Common myeloid progenitor, CD34-positive (primary cell): ENCODE measurements at regions not wholly inside any gene's neighbourhood (a gene's known extent, or its start where the extent isn't known, plus 50 kb on each side); places are given as distances from the start of the nearest gene placed in this dataset.

Experiments used
- CTCF ChIA-PET: fragments of 350-600 bp; sonication (Branson Sonifier 250); formaldehyde crosslinking; loops from one replicate; lab custom pipeline; 2021; ENCODE audit warnings: antibody characterized with exemption; lab: Charles Lee
- POLR2A ChIA-PET: fragments of 350-600 bp; sonication (Branson Sonifier 250); formaldehyde crosslinking; loops from one replicate; lab custom pipeline; 2021; ENCODE audit warnings: antibody characterized with exemption; lab: Charles Lee
- DNase-seq, 3 donors: peaks; one replicate each; pipeline versions ENCODE4 v3.0.0 to v3.0.0-alpha.2; 2013
- H3K27ac ChIP-seq, 2 experiments: 1 replicate in 1 of 2; 2 replicates in 1 of 2; pipeline ENCODE4 v1.7.0; 2013; ENCODE audit warnings: inconsistent platforms in 2 of 2, low read length in 2 of 2, mild to moderate bottlenecking in 2 of 2, low read depth in 1 of 2, moderate library complexity in 1 of 2; ENCODE audit not compliant: severe bottlenecking in 2 of 2, insufficient read depth in 1 of 2, poor library complexity in 1 of 2
- H3K27me3 ChIP-seq, 5 experiments: replicated peaks in 2 of 5; 1 replicate in 3 of 5; 2 replicates in 2 of 5; pipeline versions ENCODE4 v1.6.1 to v1.7.0; 2013; ENCODE audit warnings: low read length in 4 of 5, mild to moderate bottlenecking in 2 of 5, moderate library complexity in 2 of 5, inconsistent platforms in 1 of 5; ENCODE audit not compliant: insufficient read depth in 5 of 5, control insufficient read depth in 4 of 5
- H3K36me3 ChIP-seq, 4 experiments: 1 replicate in 2 of 4; 2 replicates in 2 of 4; pipeline versions ENCODE4 v1.6.1 to v1.7.0; 2013; ENCODE audit warnings: low read length in 3 of 4, control low read depth in 1 of 4, mild to moderate bottlenecking in 1 of 4; ENCODE audit not compliant: control insufficient read depth in 4 of 4, insufficient read depth in 4 of 4
- H3K4me1 ChIP-seq, 4 experiments: 1 replicate in 3 of 4; 2 replicates in 1 of 4; pipeline versions ENCODE4 v1.6.1 to v1.7.1; 2013; ENCODE audit warnings: low read length in 3 of 4, mild to moderate bottlenecking in 3 of 4, control low read depth in 1 of 4, inconsistent platforms in 1 of 4, moderate library complexity in 1 of 4; ENCODE audit not compliant: control insufficient read depth in 4 of 4, insufficient read depth in 4 of 4; ENCODE audit errors: control extremely low read depth in 1 of 4
- H3K4me3 ChIP-seq, 7 experiments: 1 replicate in 4 of 7; 2 replicates in 3 of 7; pipeline versions ENCODE4 v1.5.1 to v1.7.0; 2013; ENCODE audit warnings: mild to moderate bottlenecking in 7 of 7, low read length in 6 of 7, moderate library complexity in 6 of 7, inconsistent platforms in 2 of 7, low read depth in 2 of 7, control low read depth in 1 of 7; ENCODE audit not compliant: insufficient read depth in 4 of 7, control insufficient read depth in 1 of 7; ENCODE audit errors: extremely low read depth in 1 of 7
- H3K9me3 ChIP-seq, 5 experiments: 1 replicate in 4 of 5; 2 replicates in 1 of 5; pipeline versions ENCODE4 v1.6.1 to v1.7.1; 2013; ENCODE audit warnings: low read length in 4 of 5, mild to moderate bottlenecking in 2 of 5, inconsistent platforms in 1 of 5, low read depth in 1 of 5, moderate library complexity in 1 of 5; ENCODE audit not compliant: control insufficient read depth in 4 of 5, insufficient read depth in 2 of 5; ENCODE audit errors: control extremely low read depth in 1 of 5
- WGBS: methylation state at CpG from one replicate; pipeline ENCODE4 v1.1.5; 2013; ENCODE audit not compliant: insufficient coverage; 5-methylcytosine and 5-hydroxymethylcytosine counted together

DNA sequence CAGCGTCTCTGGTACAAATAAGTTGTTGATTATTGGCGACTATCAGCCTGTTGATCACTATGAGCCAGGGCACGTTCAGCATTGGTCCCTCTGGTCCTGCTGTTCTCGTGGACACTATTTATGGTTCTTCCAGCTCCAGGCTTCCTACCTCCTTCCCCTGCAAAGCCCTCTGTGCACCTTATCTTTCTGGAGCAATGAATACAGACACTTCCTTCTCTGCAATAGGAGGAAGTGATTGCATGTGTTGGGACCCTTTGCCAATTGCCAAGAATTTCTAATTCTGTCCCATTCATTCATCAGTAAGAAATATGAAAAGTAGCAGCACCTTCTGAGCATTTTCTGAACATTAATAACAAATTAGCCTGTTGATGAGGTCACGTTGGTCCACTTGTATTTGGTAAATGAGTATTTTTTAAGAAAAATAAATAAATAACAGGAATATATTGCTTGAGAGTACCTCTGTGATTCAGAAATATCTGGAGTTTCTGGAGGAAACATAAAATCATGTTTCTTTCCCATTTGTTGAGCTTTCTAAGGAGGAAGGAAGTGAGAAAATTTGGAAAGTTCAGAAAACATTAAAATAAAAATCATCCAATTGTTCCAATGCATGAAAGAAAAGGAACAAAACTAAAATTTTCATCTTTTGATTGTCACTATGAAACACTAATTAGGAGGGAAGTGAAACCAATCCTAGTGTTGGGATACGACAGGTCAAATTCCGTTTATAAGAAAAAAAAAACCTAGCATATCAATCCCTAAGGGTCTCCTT, 259.1 kb upstream of the KLF6 start:
- no peak overlapping the region for H3K27ac ChIP-seq
- peak; percentile 52 to 81 (median 62) for DNase-seq

GRCh38 chr10:4041635-4042034, 256.6 kb upstream of the KLF6 start:
- H3K4me1 ChIP-seq = peaks cover 9 to 24% (median 14%) of the 10 kb centered on the region in 4 experiments
- DNase-seq = no peak
- H3K9me3 ChIP-seq = peaks cover 0 to 17% (median 7%) of the 10 kb centered on the region in 5 experiments
- 96% methylated on average over 4 of the region's 5 CpGs for WGBS
- no peaks in the 10 kb centered on the region for H3K27me3 ChIP-seq
- POLR2A ChIA-PET = interaction anchor here (0.8 kb wide), 1 partner anchor 257 kb away, joined by 5 read pairs; the partner anchor contains the start of gene KLF6
- CTCF ChIA-PET = no interaction called here
- no peak overlapping the region for H3K4me3 ChIP-seq
- H3K36me3 ChIP-seq = no peaks in the 10 kb centered on the region
- H3K27ac ChIP-seq = no peak overlapping the region

More for the DNA sequence above, 259.1 kb upstream of the KLF6 start:
- H3K4me1 ChIP-seq = peaks cover 9 to 24% (median 14%) of the 10 kb centered on the region in 4 experiments
- no peaks in the 10 kb centered on the region for H3K36me3 ChIP-seq
- H3K9me3 ChIP-seq = peaks cover 0 to 17% (median 7%) of the 10 kb centered on the region in 5 experiments
- no peaks in the 10 kb centered on the region for H3K27me3 ChIP-seq
- 4% methylated on average over 4 of the region's 7 CpGs for WGBS
- ChIA-PET CTCF (interaction anchor here (1.8 kb wide), 1 partner anchor 613 kb away, joined by 4 read pairs; no protein-coding TSS in a partner anchor), POLR2A (interaction anchor here (1.1 kb wide), 1 partner anchor 39 kb away, joined by 4 read pairs; no protein-coding TSS in a partner anchor)
- H3K4me3 ChIP-seq = peak overlapping the region in 1 of 7 experiments; percentile 37

DNA sequence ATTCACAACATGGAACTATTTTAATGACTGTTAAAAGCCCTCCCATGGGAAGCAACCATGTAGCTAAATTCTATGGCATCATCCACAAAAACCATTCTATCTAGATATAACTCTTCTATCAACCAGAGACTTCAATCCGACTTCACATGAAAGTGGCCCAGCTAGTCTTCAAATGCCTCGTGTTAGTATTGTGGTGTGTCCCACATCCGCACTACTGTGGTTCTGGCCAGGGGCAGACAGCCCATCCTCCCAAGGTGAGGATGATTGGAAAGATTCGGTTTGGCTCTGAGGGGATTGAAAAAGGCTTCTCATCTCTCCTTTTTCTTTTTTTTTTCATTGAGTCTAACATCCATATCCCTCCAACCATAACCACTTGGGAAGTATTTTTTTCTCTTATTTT, 253.0 kb upstream of the KLF6 start:
- WGBS = no CpG with 5 or more reads among the region's 4 CpGs
- peaks cover 7 to 23% (median 9%) of the 10 kb centered on the region in 4 experiments for H3K4me1 ChIP-seq
- CTCF ChIA-PET = interaction anchor here (0.6 to 0.7 kb wide), 2 partner anchors 20 to 26 kb away, joined by 3 read pairs; no protein-coding TSS in a partner anchor
- POLR2A ChIA-PET = no interaction called here
- H3K9me3 ChIP-seq = peaks cover 0 to 17% (median 7%) of the 10 kb centered on the region in 5 experiments
- no peaks in the 10 kb centered on the region for H3K36me3 ChIP-seq
- H3K4me3 ChIP-seq = no peak overlapping the region
- no peaks in the 10 kb centered on the region for H3K27me3 ChIP-seq
- DNase-seq = no peak
- H3K27ac ChIP-seq = no peak overlapping the region

DNA sequence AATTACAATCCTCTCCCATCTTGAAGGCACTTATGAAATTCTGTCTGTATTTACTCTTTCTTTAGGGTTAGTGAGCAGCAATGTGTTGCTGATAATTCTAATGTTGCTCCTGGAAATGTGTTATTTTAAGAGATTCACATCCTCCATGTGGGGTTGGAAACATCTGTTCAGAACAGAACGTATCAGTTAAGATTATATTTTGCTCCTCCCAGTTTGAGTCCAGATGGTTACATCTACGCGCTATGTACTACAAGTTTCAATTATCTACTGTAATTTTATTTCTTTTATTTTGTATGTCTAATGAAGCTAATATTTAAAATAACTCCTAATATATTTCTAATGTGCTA, 250.6 kb upstream of the KLF6 start:
- POLR2A ChIA-PET = no interaction called here
- Histone ChIP-seq H3K27ac (no peak overlapping the region), H3K4me1 (peaks cover 6 to 17% (median 8%) of the 10 kb centered on the region in 4 experiments), H3K27me3 (no peaks in the 10 kb centered on the region), H3K9me3 (peaks cover 0 to 4% (median 0%) of the 10 kb centered on the region in 5 experiments), H3K36me3 (no peaks in the 10 kb centered on the region), H3K4me3 (peak overlapping the region in 3 of 7 experiments; percentile 38 to 76 (median 46))
- peak in 2 of 3 donors; percentile 67 to 80 for DNase-seq
- no CpG with 5 or more reads among the region's 3 CpGs for WGBS
- CTCF ChIA-PET = no interaction called here

- DNase-seq = peak; percentile 18 to 68 (median 53)
- Histone ChIP-seq H3K4me1 (peaks cover 6 to 17% (median 8%) of the 10 kb centered on the region in 4 experiments), H3K27me3 (no peaks in the 10 kb centered on the region), H3K9me3 (no peaks in the 10 kb centered on the region), H3K27ac (no peak overlapping the region), H3K36me3 (no peaks in the 10 kb centered on the region), H3K4me3 (peak overlapping the region in 4 of 7 experiments; percentile 38 to 76 (median 46))
- WGBS = 11% methylated on average over 12 of the region's 15 CpGs
- POLR2A ChIA-PET = no interaction called here
- CTCF ChIA-PET = no interaction called here
Measured at GRCh38 chr10:4034907-4035598, 250.0 kb upstream of the KLF6 start.

DNA sequence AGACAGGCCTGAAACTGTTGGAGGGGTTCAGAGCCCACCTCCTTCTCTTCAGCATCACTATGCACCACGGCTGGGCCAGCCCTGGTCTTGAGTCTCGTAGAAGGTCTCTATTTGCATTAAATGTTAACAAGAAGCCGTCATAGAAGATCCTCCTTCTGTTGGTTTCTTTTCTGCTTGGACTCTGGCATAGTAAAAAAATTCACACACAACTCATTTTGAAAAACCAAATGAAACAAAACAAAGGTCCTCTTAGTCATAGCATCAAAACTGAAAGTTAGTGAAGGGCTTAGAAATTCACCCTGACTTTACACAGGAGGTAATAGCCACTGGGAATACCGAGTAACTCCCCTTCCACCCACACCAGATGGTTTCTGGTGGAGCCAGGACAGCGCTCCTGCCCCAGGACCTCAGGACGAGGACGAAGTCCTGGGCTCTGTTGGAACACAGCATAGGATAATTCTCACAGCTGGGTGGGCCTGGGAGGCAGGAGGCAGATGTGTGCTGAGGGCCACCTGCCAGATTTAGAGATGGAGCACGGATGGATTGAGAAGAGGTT, 248.4 kb upstream of the KLF6 start:
- H3K27me3 ChIP-seq = no peaks in the 10 kb centered on the region
- WGBS = 97% methylated on average over 6 of the region's 8 CpGs
- POLR2A ChIA-PET = interaction anchor here (0.6 kb wide), 1 partner anchor 41 kb away, joined by 3 read pairs; no protein-coding TSS in a partner anchor
- no peak overlapping the region for H3K4me3 ChIP-seq
- peaks cover 6 to 17% (median 8%) of the 10 kb centered on the region in 4 experiments for H3K4me1 ChIP-seq
- no peak overlapping the region for H3K27ac ChIP-seq
- H3K36me3 ChIP-seq = no peaks in the 10 kb centered on the region
- CTCF ChIA-PET = no interaction called here
- H3K9me3 ChIP-seq = no peaks in the 10 kb centered on the region
- no peak for DNase-seq
